ENCODE measurements at regions not wholly inside any gene's neighbourhood (a gene's known extent, or its start where the extent isn't known, plus 50 kb on each side); places are given as distances from the start of the nearest gene placed in this dataset.
"Not testable (repeated sequence)": the region's sequence is repeated elsewhere in the genome, so short reads cannot be mapped to it uniquely, and the experiment has no call there.

DNA sequence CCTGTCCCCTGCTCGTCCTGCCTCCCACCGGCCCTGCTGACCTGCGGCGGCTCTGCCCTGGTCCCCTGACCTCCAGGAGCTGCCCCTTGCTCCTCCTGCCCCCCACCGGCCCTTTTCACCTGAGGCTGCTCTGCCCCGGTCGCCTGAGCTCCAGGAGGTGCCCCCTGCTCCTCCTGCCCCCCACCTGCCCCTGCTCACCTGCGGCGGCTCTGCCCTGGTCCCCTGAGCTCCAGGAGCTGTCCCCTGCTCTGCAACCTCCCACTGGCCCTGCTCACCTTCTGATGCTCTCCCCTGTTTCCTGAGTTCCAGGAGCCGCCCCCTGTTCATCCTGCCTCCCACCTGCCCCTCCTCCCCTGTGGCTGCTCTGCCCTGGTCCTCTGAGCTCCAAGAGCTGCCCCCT, 101.3 kb downstream of the TMEM121 start:
- Histone ChIP-seq H3K4me1 (no peaks in the 10 kb centered on the region), H3K4me3 (no peak overlapping the region), H3K9me3 (no peaks in the 10 kb centered on the region), H3K36me3 (no peaks in the 10 kb centered on the region), H3K27ac (no peak overlapping the region), H3K27me3 (no peaks in the 10 kb centered on the region)
- intact Hi-C loops (cut with DNase I): no loop called here
- TF ChIP-seq, protein P1, sequence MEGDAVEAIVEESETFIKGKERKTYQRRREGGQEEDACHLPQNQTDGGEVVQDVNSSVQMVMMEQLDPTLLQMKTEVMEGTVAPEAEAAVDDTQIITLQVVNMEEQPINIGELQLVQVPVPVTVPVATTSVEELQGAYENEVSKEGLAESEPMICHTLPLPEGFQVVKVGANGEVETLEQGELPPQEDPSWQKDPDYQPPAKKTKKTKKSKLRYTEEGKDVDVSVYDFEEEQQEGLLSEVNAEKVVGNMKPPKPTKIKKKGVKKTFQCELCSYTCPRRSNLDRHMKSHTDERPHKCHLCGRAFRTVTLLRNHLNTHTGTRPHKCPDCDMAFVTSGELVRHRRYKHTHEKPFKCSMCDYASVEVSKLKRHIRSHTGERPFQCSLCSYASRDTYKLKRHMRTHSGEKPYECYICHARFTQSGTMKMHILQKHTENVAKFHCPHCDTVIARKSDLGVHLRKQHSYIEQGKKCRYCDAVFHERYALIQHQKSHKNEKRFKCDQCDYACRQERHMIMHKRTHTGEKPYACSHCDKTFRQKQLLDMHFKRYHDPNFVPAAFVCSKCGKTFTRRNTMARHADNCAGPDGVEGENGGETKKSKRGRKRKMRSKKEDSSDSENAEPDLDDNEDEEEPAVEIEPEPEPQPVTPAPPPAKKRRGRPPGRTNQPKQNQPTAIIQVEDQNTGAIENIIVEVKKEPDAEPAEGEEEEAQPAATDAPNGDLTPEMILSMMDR (IDR thresholded peaks at IDR 0.05): no peak
- no peak for DNase-seq (ENCODE audit: low spot score in 2 of 2)

DNA sequence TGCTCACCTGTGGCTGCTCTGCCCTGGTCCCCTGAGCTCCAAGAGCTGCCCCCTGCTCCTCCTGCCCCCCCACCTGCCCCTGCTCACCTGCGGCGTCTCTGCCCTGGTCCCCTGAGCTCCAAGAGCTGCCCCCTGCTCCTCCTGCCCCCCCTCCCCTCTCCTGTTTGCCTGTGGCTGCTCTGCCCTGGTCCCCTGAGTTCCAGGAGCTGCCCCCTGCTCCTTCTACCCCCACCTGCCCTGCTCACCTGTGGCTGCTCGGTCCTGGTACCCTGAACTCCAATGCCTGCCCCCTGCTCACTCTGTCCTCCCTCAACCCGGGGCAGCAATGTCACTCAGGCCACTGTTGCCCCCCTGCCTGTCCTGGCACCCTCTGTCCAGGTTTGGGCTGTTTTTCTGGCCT, 101.7 kb downstream of the TMEM121 start:
- H3K4me3 ChIP-seq; intact Hi-C loops (cut with DNase I); DNase-seq (ENCODE audit: low spot score in 2 of 2): not testable (repeated sequence)

DNA sequence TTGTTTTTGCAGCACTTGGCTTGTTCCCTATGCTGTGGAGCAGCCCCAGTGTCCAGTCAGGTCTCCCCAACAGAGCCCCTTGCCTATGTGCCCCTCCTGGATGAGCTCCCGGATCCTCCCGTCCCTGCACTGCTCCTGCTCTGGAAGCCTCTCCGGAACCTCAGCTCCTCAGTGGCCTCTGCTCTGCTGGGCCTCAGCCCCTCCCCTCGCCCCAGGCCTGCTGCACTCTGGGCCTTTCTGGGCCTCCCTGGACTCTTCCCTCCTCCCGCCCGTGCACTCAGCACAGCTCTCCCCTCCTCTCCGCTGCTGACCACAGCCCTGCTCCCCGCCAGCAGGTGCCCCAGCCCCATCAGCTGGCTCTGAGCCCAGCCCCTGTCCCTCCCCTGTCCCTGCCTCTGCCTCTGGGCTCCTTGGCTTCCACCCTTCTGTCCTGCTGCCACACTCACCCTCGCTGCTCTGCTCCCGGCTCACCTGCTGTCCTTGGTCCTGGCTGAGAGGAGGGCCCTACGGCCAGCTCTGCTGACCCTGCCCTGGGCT, 102.2 kb downstream of the TMEM121 start:
- DNase-seq (ENCODE audit: low spot score in 2 of 2); H3K4me3 ChIP-seq; H3K36me3 ChIP-seq; H3K4me1 ChIP-seq; intact Hi-C loops (cut with DNase I); H3K9me3 ChIP-seq; H3K27ac ChIP-seq; H3K27me3 ChIP-seq: not testable (repeated sequence)

More for the DNA sequence above, 101.7 kb downstream of the TMEM121 start:
- not testable (repeated sequence) for H3K4me1 ChIP-seq, H3K27me3 ChIP-seq, H3K36me3 ChIP-seq, H3K27ac ChIP-seq, H3K9me3 ChIP-seq

DNA sequence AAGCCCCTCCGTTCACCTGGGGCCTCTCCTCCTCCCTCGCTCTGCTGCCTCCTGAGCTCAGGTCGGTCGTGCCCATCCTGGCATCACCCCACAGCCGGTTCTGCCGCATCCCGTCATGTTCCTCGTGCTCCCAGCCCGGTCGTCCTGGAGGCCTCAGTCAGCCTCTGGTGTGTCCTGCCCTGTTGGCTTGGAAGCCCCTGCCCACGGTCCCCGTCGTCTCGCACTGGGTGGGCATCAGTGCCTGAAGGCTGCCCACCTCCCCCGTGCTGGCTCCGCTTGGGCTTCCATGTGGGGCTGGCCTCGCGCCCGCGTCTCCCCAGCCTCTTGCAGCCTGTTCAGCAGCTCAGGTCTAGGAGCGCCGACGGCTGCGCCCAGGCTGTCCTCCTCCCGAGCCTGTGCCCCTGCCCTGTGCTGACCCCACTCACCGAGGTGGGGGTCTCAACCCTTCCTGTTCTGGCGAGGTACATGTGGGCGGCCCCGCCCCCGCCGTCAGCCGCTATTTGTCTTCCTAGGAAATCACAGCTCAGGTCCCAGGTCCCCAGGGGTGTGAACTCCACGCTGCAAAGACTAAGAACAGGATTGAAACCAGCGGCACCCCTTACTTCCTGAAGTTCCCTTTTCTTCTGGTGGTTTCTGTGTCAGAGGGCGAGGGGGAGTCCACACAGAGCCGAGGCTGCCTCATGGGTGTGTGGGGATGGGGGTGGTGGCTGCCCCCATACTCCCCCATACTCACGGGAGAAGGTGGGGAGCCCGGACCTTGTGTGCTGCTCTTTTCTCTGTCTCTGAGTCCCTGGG, 102.9 kb downstream of the TMEM121 start:
- H3K36me3 ChIP-seq; H3K4me3 ChIP-seq; DNase-seq (ENCODE audit: low spot score in 2 of 2); H3K4me1 ChIP-seq; intact Hi-C loops (cut with DNase I); H3K27me3 ChIP-seq; H3K9me3 ChIP-seq; H3K27ac ChIP-seq: not testable (repeated sequence)

DNA sequence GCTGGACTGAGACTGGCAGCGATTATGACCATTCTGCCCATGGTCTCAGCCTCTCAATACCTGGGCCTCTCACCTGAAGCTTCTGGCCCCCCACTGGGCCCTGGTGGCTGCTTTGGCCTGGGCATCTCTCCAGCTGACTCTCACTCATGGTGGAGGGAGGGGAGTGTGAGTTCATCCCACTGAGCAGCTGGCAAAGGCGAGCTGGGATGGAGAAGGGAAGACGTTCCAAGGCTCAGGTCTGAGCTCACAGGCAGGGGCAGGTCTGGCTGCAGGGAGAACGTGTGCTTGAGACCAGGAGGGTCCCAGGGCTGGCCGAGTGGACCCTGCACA, 103.5 kb downstream of the TMEM121 start:
- TF ChIP-seq, protein P1 (IDR thresholded peaks at IDR 0.05): no peak
- Histone ChIP-seq H3K4me3 (no peak overlapping the region), H3K9me3 (no peaks in the 10 kb centered on the region), H3K4me1 (no peaks in the 10 kb centered on the region), H3K36me3 (no peaks in the 10 kb centered on the region), H3K27me3 (no peaks in the 10 kb centered on the region), H3K27ac (no peak overlapping the region)
- intact Hi-C loops (cut with DNase I): no loop called here
- DNase-seq (ENCODE audit: low spot score in 2 of 2): no peak

DNA sequence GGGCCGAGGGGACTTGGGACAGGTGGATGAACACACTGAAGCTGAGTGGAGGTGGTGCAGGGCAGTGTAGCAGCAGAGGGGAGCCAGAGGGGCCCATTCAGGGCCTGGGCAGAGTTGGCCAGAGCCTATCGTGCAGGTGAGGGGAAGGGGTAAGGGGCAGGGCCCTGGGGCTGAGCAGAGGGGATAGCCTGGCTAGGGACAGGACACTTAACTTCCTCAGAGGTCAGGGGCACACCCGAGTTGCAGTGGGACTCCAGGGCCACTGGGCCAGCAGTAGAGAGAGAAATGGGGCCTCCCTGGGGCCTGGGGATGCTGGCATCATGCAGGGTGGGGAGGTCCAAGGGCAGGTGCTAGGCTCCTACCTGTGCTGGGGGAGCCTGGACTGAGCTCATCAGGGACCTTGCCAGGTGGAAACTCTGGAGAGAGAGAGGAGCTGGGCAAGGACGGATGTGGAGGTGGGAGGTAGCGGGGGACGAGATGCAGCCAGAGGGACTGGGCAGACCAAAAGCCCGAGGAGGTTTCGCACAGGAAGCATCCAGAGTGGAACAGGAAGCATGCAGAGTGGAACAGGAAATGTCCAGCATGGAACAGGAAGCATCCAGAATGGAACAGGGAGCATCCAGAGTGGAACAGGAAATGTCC, 104.0 kb downstream of the TMEM121 start:
- H3K4me1 ChIP-seq; intact Hi-C loops (cut with DNase I); DNase-seq (ENCODE audit: low spot score in 2 of 2); H3K4me3 ChIP-seq; H3K9me3 ChIP-seq; H3K36me3 ChIP-seq; H3K27me3 ChIP-seq; H3K27ac ChIP-seq: not testable (repeated sequence)

DNA sequence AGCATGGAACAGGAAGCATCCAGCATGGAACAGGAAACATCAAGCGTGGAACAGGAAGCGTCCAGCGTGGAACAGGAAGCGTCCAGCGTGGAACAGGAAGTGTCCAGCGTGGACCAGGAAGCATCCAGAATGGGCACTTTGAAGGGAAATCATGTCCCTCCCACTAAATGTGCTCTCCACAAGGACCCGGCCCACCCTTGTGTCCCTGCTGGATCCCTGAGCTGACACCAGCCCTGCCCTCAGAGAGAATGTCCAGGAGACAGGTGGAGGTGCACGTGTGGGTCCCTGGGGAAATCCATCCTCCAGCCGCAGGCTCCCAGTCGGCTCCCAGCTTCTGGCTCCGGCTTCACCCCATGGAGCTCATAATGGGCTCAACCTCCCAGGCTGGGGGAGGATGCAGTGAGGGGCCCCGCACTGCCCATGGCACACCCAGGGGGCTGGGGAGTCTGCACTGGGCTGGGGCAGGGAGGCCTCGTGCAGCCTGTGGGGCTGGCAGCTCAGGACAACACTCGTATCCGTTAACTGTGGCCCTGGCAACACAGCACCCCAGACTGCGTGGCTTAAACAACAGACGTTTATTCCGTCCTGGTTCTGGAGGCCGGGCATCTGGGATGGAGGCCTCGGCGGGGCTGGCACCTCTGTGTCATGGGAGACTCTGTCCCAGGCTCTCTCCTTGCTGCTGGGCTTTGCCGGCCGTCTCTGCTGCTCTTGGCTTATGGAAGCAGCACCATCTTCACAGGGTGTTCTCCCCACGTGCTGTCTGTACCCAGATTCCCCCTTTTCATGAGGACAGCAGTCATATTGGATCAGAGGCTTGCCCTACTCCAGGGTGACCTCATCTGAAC, 104.8 kb downstream of the TMEM121 start:
- H3K4me1 ChIP-seq; H3K9me3 ChIP-seq; DNase-seq (ENCODE audit: low spot score in 2 of 2); H3K27me3 ChIP-seq; H3K27ac ChIP-seq; H3K4me3 ChIP-seq; H3K36me3 ChIP-seq; intact Hi-C loops (cut with DNase I): not testable (repeated sequence)

DNA sequence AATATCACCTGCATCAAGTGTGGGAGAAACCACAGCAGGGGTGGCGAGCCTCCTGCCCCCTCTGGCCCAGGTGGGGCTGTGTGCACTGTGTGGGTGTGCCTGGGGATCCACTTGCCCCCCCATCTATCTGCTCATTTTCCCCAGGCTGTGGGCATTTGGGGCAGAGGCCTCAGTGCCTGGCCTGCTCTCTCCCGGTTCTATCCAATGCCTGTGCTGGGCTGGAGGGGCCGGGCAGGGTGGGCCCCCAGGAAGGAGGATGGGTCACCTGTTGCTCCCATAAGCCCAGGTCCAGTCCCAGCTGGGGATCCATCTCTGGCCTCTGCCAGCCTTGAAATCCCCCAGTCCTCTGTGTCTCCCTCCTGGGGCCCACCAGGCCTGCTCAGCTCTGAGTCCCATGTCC, 105.6 kb downstream of the TMEM121 start:
- intact Hi-C loops (cut with DNase I): no loop called here
- Histone ChIP-seq H3K27me3 (no peaks in the 10 kb centered on the region), H3K4me1 (no peaks in the 10 kb centered on the region), H3K4me3 (no peak overlapping the region), H3K27ac (no peak overlapping the region), H3K36me3 (no peaks in the 10 kb centered on the region), H3K9me3 (no peaks in the 10 kb centered on the region)
- TF ChIP-seq, protein P1 (IDR thresholded peaks at IDR 0.05): no peak
- DNase-seq (ENCODE audit: low spot score in 2 of 2): no peak

DNA sequence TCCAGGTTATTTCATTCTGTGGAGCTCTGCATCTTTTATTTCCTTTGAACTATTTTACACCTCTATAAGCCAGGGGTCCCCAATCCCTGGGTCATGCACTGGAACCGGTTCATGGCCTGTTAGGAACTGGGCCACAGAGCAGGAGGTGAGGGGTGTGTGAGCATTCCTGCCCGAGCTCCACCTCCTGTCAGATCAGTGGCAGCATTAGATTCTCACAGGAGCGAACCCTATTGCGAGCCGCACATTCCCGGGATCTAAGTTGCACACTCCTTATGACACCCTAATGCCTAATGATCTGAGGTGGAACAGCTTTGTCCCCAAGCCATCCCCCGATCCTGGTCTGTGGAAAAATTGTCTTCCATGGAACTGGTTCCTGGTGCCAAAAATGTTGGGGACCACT, 107.2 kb downstream of the TMEM121 start:
- H3K36me3 ChIP-seq; H3K4me3 ChIP-seq; H3K27me3 ChIP-seq; intact Hi-C loops (cut with DNase I); H3K4me1 ChIP-seq; H3K27ac ChIP-seq; DNase-seq (ENCODE audit: low spot score in 2 of 2); H3K9me3 ChIP-seq: not testable (repeated sequence)

Data from ascending aorta (tissue), 2 donors.